H1 (cell line): ENCODE measurements at regions not wholly inside any gene's neighbourhood (a gene's known extent, or its start where the extent isn't known, plus 50 kb on each side); places are given as distances from the start of the nearest gene placed in this dataset.

Experiments used
- EP300 ChIP-seq, 2 experiments: IDR thresholded peaks; 1 replicate in 1 of 2; 2 replicates in 1 of 2; pipeline ENCODE4 v1.6.1; 2011 to 2012; ENCODE audit warnings: low read depth in 2 of 2, low read length in 2 of 2, mild to moderate bottlenecking in 2 of 2, borderline replicate concordance in 1 of 2, inconsistent platforms in 1 of 2, moderate library complexity in 1 of 2
- JUN ChIP-seq: IDR thresholded peaks from 2 replicates; pipeline ENCODE4 v1.6.1; 2011; ENCODE audit warnings: low read depth, mild to moderate bottlenecking, improper control_type of control experiment, low read length
- POLR2A ChIP-seq, 2 experiments: IDR thresholded peaks; 1 replicate in 1 of 2; 2 replicates in 1 of 2; pipeline ENCODE4 v1.6.1; 2011; ENCODE audit warnings: low read depth in 2 of 2, low read length in 2 of 2, mild to moderate bottlenecking in 2 of 2; ENCODE audit errors: control extremely low read depth in 1 of 2
- TF ChIP-seq, protein P1 (sequence below), 3 experiments: IDR thresholded peaks; 1 replicate in 2 of 3; 2 replicates in 1 of 3; pipeline versions ENCODE4 v1.5.1 to v1.6.1; 2011; ENCODE audit warnings: low read length in 3 of 3, mild to moderate bottlenecking in 3 of 3, inconsistent platforms in 2 of 3, low read depth in 1 of 3, moderate library complexity in 1 of 3; ENCODE audit not compliant: insufficient read depth in 1 of 3; ENCODE audit errors: control extremely low read depth in 1 of 3
- TF ChIP-seq, protein P2 (sequence below): IDR thresholded peaks from 2 replicates; pipeline ENCODE4 v1.6.1; 2012; ENCODE audit warnings: inconsistent platforms

DNA sequence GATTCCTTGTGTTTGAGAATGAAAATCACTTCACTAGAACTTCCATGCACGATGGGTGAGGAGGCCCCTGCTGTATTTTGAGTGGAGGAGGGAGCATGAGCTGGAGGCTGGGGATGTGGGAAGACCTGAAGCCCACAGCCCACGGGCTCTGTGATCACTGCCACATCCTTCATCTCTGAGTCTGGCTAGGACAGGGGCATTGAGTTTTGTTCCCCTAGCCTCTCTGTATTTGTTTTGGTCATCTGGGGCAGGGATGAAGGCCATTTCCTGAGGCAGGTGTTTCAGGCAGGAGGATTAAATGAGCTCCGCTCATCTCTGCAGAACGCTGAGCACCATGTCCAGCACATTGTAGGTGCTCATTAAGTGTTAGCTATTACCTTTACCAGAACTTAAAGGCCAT lies 293.6 kb downstream of the GLRX3 start:
- TF ChIP-seq JUN, result no peak
- TF ChIP-seq, protein P1, sequence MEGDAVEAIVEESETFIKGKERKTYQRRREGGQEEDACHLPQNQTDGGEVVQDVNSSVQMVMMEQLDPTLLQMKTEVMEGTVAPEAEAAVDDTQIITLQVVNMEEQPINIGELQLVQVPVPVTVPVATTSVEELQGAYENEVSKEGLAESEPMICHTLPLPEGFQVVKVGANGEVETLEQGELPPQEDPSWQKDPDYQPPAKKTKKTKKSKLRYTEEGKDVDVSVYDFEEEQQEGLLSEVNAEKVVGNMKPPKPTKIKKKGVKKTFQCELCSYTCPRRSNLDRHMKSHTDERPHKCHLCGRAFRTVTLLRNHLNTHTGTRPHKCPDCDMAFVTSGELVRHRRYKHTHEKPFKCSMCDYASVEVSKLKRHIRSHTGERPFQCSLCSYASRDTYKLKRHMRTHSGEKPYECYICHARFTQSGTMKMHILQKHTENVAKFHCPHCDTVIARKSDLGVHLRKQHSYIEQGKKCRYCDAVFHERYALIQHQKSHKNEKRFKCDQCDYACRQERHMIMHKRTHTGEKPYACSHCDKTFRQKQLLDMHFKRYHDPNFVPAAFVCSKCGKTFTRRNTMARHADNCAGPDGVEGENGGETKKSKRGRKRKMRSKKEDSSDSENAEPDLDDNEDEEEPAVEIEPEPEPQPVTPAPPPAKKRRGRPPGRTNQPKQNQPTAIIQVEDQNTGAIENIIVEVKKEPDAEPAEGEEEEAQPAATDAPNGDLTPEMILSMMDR (IDR thresholded peaks at IDR 0.05; ENCODE audit: control extremely low read depth in 1 of 3, insufficient read depth in 1 of 3, low read depth in 1 of 3, low read length in 3 of 3), result no peak
- TF ChIP-seq EP300 (IDR thresholded peaks at IDR 0.05; ENCODE audit: borderline replicate concordance in 1 of 2, low read depth in 2 of 2, low read length in 2 of 2), result no peak
- TF ChIP-seq, protein P2, sequence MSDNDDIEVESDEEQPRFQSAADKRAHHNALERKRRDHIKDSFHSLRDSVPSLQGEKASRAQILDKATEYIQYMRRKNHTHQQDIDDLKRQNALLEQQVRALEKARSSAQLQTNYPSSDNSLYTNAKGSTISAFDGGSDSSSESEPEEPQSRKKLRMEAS, result no peak
- TF ChIP-seq POLR2A (IDR thresholded peaks at IDR 0.05; ENCODE audit: control extremely low read depth in 1 of 2, low read depth in 2 of 2, low read length in 2 of 2), result no peak
